GM12872 (cell line): ENCODE measurements at regions not wholly inside any gene's neighbourhood (a gene's known extent, or its start where the extent isn't known, plus 50 kb on each side); places are given as distances from the start of the nearest gene placed in this dataset.

Experiments used
- TF ChIP-seq, protein P1 (sequence below): IDR thresholded peaks from 3 replicates; pipeline ENCODE4 v1.5.1; 2011; ENCODE audit warnings: low read depth, mild to moderate bottlenecking, low read length, moderate library complexity; ENCODE audit not compliant: insufficient read depth

DNA sequence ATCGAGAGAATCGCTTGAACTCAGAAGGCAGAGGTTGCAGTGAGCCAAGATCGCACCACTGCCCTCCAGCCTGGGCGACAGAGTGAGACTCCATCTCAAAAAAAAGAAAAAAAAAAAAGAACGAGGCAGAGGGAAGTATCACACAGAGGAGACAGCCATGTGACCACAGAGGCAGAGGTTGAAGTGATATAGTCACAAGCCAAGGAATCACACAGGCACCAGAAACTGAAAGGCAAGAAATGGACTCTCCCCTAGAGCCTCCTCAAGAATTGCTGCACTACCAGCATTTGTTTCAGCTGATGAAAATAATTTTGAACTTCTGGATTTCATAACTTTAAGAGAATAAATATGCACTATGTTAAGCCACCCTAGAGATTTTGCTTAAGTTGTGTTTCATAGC lies 459.6 kb downstream of the PTPRC start:
- TF ChIP-seq, protein P1, sequence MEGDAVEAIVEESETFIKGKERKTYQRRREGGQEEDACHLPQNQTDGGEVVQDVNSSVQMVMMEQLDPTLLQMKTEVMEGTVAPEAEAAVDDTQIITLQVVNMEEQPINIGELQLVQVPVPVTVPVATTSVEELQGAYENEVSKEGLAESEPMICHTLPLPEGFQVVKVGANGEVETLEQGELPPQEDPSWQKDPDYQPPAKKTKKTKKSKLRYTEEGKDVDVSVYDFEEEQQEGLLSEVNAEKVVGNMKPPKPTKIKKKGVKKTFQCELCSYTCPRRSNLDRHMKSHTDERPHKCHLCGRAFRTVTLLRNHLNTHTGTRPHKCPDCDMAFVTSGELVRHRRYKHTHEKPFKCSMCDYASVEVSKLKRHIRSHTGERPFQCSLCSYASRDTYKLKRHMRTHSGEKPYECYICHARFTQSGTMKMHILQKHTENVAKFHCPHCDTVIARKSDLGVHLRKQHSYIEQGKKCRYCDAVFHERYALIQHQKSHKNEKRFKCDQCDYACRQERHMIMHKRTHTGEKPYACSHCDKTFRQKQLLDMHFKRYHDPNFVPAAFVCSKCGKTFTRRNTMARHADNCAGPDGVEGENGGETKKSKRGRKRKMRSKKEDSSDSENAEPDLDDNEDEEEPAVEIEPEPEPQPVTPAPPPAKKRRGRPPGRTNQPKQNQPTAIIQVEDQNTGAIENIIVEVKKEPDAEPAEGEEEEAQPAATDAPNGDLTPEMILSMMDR: no peak

- TF ChIP-seq, protein P1: no peak
These were observed 462.3 kb downstream of the PTPRC start for GRCh38 chr1:199101139-199101538.

DNA sequence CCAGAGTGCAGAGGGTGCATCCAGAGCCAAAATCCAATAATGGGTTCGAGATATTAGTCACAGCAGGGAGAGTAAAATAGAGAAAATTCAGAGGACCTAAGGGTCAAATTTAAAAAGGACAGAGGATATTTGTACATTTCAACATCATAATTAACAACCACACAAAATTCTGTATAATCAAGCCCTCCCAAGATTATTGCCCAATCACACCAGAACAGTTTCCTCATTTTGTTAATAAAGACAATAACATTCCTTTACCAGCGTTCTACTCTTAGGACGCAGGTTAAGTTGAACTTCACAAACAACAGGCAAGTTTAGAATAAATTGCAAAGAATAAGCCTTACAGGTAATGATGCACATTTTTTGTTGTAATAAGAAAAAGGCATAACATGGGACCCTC lies 462.8 kb downstream of the PTPRC start:
- TF ChIP-seq, protein P1: no peak

DNA sequence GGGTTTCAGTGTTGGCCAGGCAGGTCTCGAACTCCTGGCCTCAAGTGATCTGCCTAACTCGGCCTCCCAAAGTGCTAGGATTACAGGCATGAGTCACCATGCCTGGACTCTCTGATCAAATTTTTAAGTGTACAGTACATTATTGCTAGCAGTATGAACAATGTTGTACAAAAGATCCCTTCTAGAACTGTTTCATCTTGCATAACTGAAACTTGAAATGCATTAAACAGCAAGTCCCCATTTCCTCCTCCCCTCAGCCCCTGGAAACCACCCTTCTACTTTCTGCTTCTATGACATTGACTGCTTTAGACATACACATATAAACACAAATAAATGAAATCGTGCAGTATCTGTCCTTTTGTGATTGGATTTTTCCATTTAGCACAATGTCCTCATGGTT lies 463.4 kb downstream of the PTPRC start:
- TF ChIP-seq, protein P1: no peak

- TF ChIP-seq, protein P1: no peak
These were observed 470.3 kb downstream of the PTPRC start for GRCh38 chr1:199109160-199109559.

DNA sequence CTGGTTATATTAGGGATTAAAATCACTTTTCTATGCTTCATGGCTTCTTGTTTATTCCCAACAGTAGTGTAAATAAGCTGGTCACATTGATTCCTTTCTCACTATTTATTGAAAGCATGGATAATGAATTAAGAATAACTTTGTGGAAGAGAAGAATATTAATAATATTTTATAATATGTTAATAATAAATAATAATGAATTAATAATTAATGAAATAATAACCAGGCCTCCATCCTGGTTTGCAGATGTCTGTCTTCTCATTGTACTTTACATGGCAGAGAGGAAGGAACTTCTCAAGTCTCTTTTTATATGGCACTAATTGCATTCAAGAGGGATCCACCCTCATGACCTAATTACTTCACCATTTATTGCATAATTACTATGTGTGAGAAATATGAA lies 473.5 kb downstream of the PTPRC start:
- TF ChIP-seq, protein P1: no peak

DNA sequence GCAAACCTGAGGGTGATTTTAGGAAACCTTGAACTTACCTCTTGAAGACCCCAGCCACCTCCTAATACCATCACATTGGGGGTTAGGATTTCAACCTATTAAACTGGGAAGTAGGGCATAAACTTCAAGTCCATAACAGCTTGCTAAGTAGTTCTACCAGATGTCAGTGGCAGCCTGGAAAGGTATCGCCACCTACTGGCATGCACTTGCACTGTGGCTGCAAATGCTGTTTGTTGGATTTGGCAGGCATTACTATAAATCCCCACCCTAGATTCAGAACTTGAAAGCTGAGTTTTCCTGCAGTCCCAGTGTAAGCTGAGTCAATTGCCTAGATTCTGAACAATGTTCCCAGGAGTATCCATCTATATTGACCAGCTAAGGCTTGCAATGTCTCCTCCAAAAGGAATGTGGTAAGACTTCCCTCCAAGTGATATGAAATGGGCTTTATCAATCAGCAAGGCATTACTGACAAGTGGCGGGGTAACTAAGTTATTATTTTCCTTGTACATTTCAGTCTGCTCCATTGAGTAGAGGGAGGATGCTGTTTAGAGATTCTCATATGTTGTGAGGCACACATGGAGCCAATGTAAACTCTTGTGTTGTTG lies 474.5 kb downstream of the PTPRC start:
- TF ChIP-seq, protein P1: peak; percentile 89
